NCI-H1417 (cell line): ENCODE measurements at regions not wholly inside any gene's neighbourhood (a gene's known extent, or its start where the extent isn't known, plus 50 kb on each side); places are given as distances from the start of the nearest gene placed in this dataset.
A peak's percentile ranks its signal among the peaks of the same experiment; 100 is the strongest.

Experiments
- DNase-seq, 3 experiments: peaks; one replicate each; lab custom pipeline; 2025; lab: John Stamatoyannopoulos, UW

- peak; percentile 36 to 68 (median 39) for DNase-seq
Measured at GRCh38 chr3:10738688-10739372, 77.2 kb upstream of the SLC6A11 start.

GRCh38 chr3:10740954-10741353, 75.1 kb upstream of the SLC6A11 start:
- DNase-seq: no peak

GRCh38 chr3:10741891-10742671, 73.9 kb upstream of the SLC6A11 start:
- DNase-seq: no peak

DNA sequence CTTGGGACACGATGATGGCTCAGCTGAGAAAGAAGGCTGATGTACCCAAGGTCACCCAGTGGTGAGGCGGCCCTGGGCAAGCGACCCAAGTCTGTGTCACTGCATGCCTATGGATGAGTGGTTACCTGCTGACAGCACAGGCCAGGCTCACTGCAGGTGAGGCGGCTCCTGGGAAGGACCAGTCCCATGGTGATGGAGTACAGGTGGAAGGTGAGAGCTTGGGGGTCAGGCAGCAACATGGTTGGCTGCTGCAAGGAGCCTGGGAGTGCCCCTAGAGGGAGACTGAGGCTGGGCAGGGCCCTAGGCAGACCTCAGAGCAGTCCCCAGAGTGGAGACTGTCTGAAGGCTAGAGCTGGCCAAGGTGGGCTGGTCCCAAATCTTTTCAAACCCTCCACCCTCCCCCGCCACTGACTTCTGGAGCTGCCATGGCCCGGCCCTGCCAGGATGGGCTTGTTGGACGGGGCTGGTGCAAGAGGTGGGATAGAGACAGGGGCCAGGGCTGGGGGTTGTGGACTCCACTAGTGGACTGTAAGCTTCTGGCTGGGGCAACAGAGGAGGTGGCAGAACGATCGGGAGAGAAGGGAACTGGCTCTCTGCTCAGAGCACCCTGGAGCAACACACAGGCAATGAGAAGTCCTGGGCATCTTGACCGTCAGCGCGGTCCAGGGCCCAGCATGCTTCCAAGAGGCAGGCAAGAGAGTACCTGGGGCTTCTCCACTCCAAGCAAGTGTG, 72.5 kb upstream of the SLC6A11 start:
- no peak for DNase-seq

DNA sequence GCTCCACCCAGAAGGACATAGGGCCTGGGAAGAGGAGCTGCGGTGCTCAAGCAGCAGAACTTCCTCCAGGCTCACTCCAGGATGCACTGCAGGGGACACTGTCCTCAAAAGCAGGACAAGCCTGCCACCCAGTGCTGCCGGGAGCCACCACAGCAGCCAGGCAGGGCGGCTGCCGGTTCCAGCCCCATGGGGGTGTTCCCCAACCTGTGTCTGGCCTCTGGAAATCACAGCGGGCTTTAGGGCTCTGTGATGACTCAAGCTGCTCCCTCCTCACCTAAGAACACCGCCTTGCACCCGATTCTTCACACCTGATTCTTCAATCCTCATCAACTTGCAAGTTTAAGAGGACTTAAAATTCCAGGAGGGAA, 71.9 kb upstream of the SLC6A11 start:
- peak in 1 of 3 experiments; percentile 5 for DNase-seq

DNA sequence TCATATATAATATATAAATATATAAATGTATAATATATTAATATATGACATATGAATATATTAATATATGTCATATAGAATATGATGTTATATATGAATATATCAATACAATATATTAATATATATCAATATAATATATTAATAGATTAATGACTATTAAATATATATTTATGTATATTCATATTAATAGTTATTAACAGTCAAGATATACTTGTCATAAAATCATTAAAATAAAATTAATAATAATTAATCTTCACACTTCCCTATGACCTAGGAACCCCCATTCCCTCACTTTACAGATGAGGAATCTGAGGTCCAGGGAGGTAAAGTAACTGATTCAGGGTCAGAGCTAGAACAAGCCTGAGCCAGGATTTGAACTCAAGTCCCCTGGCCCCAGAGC, 70.6 kb upstream of the SLC6A11 start:
- DNase-seq: no peak

DNA sequence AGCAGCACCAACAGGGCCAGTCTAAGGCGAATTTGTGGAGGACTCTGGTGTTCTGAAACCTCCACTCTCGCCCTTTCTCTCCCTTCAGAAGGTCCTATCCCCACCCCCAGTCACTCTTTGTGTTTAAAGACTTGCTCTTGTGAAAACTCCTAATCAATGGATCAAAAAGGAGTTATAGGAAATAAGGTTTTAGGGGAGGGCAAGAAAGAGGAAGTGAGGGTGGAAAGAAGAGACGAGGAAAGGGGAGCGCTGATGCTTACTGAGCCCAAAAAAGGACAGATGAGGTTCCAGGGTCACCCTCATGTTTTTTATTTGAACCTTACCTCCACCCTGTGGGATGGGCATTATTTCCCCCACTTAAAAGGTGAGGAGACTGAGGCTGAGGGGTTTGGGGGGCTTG, 70.0 kb upstream of the SLC6A11 start:
- no peak for DNase-seq

DNA sequence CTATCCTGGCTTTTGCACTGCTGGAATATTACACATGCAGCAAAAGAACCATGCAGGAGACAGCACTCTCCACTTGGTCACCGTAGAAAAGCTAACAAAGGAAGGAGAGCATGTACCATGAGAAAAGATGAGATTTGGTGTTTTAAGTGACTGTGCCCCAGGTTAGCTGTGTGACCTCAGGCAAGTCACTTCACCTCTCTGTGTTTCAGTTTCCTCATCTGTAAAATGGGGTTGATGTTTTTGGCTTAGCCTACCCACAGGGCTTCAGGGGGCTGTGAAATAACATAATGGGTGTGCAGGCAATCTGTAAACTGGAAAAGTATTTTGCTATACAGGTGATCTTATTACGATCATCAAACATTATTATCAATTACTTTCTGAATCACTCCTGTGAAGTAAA, 69.3 kb upstream of the SLC6A11 start:
- DNase-seq: no peak

GRCh38 chr3:10747341-10747740, 68.7 kb upstream of the SLC6A11 start:
- no peak for DNase-seq

- DNase-seq: no peak
Measured at GRCh38 chr3:10748040-10748439, 68.0 kb upstream of the SLC6A11 start.

DNA sequence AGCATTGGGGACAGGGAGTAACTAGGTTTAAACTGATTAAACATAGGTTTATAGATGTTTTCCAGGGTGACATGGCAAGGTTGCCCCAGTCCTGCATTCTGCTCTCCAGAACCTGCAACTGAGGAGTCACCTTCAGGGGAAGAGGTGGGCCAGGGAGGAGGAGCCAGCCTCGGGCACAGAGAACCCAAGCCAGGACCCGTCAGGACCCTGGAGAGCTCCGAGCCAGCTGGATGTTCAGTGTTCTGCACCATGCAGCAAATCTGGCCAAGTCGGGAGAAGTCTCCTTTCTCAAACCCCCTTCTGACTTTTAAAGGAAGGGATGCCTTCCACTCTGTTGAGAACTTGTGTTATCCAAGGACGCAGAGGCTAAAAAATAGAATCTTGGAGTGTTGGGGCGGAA, 62.1 kb upstream of the SLC6A11 start:
- DNase-seq: no peak

GRCh38 chr3:10756546-10756945, 59.5 kb upstream of the SLC6A11 start:
- DNase-seq: no peak

DNA sequence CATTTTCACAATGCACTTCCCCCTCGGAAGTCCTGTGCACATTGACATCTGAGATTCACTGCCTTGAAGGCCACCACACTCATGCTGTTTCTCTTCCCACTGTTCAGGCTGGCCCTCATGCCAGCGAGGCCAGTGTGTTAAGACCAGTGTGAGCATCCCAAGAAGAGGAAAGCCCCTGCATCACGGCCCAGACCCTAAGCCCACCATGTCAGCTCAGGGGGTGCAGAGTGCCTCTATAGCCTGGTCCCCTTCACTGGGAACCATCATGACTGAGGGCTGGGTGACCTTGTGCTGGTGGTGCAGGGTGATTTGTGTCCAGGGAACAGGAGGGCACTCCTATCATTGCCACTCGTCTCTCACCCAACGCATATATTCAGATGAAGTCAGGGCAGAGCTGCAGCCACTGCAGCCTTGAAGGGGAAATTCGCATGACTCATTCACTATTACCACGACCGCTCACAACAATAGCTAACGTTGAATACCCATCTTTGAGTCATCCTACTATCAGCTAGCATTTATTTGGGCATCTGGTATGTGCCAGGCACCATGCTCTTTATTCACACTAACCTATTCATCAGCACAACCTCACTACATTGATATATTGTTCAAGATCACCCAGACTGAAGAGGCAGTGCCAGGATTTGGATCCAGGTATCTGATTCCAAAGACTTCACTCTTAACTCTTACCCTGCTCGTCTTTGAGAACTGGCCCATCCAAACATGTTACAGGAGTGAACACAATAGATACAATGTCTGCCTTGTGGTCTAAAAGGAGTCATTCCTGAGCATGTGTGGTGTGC, 58.8 kb upstream of the SLC6A11 start:
- no peak for DNase-seq

GRCh38 chr3:10757821-10758130, 58.3 kb upstream of the SLC6A11 start:
- no peak for DNase-seq

DNA sequence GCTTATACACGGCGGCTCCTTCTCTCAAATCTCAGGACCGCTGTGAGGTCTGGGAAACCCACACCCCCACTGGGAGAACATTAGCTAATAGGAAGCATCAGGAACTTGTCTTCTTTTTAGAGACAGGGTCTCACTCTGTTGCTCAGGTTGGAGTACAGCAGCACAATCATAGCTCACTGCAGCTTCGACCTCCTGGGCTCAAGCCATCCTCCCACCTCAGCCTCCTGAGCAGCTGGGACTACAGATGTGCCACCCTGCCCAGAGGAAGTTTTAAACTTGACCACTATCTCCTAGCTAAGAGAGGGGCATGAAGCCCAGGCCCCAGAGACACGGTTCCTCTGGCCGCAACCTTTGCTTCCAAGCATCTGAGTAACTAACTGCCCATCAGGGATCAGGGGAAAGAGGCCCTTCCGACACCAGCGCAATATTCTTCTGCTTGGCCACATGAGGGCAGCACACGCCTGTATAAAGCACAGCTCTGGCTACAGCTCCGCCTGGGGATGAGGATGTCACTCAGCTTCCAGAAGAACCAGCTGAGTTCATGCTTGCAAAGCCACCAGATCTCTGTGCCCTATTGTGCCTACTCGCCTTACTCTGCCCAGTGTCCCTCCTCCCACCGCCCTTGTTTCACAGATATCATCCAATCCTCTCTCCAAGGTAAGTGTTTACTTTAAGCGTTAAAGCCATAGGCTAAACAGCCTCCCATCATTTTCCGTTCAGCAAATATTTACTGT, 57.6 kb upstream of the SLC6A11 start:
- DNase-seq: peak; percentile 34 to 70 (median 43)

GRCh38 chr3:10759495-10759894, 56.5 kb upstream of the SLC6A11 start:
- DNase-seq: no peak

- no peak for DNase-seq
Measured at GRCh38 chr3:10760199-10760598, 55.8 kb upstream of the SLC6A11 start.

- no peak for DNase-seq
Measured at GRCh38 chr3:10761583-10761982, 54.4 kb upstream of the SLC6A11 start.

DNA sequence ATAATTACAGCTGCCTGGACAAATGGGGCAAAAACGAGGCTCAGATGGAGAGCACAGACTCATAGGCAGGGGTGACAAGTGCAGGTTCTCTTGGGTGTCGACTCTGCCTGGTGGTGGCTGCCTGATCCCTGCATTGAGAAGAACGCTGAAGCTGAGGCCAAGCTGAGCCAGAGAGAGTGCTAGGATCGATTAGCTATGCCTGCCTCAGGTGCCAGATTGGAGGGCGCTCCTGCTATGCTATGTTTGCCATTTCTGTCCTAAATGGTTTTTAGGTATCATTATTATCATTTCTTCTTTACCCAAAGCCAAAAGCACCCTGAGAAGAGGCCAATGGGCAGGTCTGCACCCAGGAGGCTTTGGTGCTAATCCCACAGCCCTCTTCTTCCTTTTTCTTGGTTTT, 53.9 kb upstream of the SLC6A11 start:
- no peak for DNase-seq

- no peak for DNase-seq
Measured at GRCh38 chr3:10762611-10763247, 53.3 kb upstream of the SLC6A11 start.

DNA sequence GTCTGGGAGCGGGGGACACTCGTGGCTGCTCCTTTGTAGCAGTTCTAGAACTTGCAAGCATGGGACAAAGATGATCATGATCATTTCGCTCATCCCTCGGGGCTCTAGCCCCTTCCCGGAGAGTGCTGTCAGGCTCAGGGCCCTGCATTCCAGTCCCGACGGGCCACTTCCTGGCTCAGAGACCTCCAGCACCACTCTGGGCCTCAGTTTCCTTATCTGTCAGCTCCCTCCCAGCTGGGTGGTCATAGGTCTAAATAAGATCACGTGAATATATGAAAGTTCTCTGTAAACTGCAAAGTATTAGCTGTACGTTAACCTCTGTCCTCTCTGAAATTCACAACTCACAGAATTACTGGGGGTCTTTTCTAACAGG, 52.8 kb upstream of the SLC6A11 start:
- DNase-seq: no peak
